ENCODE measurements at regions not wholly inside any gene's neighbourhood (a gene's known extent, or its start where the extent isn't known, plus 50 kb on each side); places are given as distances from the start of the nearest gene placed in this dataset.
"Not testable (repeated sequence)": the region's sequence is repeated elsewhere in the genome, so short reads cannot be mapped to it uniquely, and the experiment has no call there.

GRCh38 chr14:97031530-97031929 lies 234.3 kb downstream of the VRK1 start:
- DNase-seq (ENCODE audit: low spot score): no peak

DNA sequence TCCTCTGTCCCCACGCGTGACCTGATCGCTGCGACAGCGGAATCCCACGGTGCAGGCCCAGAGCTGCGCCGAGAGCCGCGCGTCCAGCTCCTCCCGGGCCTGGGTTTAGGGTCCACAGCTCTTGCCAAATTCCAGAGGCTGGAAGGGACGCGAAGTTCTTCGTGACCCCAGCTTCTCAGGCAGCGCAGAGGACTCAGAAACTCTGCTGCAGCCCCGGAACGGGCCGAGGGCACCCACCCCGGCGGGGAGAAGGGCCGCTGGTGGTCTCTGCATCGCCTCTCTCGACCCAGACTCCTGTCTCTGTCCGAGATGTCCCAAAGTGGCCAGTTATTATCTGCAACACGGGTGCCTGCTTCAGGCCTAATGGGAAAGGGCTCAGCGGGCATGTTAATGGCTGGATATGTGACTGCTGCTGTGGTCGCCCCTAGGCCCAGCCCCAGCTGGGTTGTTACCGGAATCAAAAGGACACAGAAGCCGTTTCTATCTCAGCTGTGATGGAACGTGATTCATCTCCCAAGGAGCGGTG lies 236.4 kb downstream of the VRK1 start:
- DNase-seq (ENCODE audit: low spot score): no peak

DNA sequence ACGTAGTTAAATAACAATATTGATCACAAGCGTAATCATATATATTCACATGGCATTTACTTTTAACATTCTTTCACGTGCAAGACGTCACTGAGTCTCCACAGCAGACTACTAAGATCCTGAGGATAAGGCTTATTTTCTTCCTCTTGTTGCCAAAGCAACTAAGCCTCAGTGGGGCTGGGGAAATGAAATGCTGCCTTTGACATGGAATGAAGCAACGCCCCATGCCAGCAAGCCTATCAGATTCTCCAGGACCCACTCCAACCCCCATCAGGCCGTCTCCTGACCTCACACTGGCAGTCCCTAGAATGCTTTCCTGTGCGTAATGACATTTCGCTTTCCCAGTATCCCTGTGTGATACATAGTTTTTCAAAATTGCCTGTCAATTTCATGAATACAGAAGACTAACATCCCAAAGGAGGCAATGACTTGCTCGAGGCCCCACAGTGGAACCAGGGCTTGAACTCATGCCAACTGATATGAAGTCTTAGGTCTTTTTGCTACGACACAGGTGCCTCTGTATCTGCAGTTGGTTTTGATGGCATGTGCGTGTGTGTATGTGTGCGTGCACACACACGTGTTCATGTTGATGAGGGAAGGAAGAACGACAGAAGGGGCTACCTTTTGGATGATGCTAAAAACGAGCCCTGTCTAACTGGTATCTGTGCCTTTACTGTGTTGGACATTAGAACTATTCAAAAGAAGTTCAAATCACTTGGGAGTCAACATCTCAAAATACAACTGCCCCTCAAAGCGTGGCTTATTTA lies 239.1 kb downstream of the VRK1 start:
- DNase-seq (ENCODE audit: low spot score): no peak

DNA sequence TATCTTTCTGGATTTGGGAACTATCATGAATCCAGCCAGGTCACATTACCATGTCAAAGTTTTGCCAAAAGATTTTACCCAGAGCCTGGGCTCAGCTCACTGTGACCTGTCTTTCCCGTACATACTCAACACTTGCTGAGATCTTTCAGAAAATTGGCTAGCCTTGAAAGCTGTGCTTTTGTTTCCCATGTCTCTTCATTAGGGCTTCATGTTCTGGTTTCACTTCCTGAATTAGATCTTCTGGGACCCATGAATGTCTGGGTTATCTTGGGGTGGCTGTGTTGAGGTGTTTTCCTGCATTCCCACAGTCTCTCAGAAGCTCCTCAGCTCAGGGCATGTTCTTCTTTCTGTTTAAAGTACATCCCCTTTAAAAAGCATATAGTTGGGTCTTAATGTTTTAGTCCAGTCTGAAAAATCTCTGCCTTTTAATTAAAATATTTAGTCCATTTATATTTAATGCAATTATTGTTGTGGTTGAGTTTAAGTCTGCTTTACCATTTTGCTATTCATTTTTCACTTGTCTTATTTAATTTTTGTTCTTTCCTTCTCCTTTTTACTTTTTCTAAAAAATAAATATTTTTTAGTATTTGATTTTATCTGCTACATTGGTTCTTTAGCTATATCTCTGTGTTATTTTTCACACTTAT lies 242.7 kb downstream of the VRK1 start:
- no peak for DNase-seq (ENCODE audit: low spot score)

DNA sequence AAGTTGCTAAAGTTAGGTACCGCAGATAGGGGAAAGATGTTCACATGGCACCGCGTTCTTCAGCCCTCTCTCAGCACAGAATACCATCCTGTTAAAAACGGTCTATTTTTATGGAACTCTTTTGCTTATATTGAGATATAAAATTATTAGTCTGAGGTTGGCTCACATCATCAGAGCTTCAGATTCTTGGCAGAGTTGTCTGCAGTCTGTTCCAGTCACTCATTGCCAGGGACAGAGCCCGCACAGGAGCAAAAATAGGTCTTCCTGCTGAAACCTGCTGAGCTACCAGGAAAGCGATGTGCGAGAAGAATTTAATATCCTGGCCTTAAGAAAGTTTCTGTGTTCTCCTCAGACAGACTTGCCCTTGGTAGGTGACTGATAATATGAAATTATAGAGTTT lies 249.8 kb downstream of the VRK1 start:
- DNase-seq (ENCODE audit: low spot score): no peak

GRCh38 chr14:97052001-97052400 lies 254.8 kb downstream of the VRK1 start:
- no peak for DNase-seq (ENCODE audit: low spot score)

DNA sequence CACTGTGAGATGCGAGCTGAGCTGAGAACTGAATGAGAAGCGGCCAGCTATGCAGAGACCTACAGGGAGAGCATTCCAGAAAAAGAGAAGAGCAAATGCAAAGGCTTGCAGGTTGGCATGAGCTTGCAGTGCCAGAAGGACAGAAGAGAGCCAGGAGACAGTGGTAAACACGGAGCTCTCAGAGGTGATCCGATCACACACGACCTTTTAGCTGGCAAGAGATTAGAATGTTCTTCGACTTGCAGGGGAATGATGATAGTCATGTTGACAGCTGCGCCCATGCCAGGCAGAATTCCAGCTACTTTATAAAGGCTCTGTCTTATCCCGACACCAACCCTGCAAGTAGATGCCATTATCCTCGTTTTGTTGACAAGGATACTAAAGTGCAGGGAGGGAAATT lies 256.8 kb downstream of the VRK1 start:
- no peak for DNase-seq (ENCODE audit: low spot score)

DNA sequence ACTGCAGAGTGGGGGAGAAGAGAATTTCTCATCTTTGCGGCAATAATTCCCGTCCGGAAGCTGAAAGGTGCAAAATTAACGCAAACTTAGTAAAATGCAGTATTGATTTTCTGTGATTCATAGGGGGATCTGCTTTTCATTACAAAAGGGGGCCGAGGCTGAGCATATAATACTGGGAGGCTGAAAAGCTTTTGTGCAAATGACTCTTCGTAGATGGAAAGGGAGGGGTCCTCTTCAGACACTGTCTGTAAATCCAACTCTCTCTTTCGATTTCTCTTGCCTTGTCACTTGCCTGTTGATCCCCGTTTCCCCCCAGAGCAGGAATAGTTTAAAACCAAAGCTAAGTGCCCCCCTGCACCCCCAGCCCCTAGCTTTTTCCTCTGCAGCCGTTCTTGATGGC lies 258.2 kb downstream of the VRK1 start:
- DNase-seq (ENCODE audit: low spot score): no peak

DNA sequence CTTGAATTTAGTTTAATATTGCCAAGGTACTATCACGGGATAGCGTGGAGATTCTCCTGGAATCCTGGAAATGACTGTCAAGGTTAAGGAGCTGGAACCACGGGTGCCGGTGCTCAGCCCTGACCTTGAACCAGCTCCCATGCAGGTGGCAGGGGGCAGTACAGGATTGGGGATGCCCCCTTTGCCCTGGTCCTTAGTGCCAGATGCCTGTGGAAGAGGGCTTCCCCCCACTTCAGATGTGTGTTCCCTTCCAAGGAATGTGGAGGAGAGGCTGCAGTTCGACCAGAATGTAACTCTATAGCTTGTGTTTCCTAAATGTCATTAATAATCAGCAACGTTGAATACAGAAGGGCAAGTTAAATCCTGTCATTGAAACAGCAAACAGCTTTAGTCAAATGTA lies 258.9 kb downstream of the VRK1 start:
- no peak for DNase-seq (ENCODE audit: low spot score)

DNA sequence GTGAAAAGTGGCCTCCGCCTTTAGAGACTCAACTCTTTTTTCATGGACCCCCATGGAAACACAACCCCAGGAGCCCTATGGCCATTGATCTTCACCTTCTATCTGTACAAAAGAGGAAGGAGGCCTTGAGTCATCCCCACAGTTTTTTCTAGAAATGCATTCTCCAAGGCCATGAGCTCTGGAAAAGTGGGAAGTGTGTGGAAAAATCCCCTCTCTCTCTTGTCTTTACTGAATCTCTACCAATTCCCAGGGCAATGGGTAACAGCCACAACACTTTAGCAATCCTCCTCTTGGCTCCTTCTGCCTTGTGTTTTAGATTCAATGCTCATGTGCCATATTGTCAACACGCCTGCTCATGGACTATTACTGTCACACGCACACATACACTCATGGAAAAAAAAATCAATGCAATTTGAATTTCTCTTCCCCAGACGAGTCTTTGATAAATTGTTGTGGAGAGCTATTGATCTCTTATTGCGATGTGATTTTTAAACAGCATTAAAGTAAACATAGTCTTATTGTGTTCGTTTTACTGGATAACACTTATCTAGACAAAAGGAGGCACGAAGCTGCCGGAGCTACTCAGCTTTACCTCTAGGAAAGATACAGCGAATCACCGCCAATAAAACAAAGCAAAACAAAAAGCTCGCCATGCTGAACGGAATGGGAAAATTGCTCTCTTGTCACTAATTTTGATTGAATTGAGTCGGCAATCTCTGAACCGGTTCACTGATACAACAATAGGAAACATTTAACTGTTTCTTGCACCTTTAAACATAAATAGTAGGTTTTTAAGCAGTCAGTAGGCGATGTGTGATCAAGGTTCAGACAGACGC lies 260.3 kb downstream of the VRK1 start:
- no peak for DNase-seq (ENCODE audit: low spot score)

DNA sequence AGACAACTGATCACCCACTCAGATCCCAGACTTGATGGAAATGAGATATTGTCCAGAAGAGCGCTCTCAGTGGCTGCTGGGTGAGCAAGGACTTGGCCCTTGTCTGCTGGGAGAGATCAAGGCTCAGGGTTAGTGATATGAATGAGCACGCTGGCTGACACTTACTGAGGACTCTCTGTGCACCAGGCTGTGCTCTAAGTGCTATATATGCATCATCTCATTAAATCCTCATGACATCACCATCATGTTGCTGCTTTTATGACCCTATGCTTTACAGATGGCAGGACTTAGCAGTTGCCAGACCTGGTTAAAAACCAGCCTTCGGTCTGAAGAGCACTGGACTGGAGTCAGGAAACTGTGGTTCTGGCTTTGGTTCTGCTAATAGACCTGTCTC lies 260.9 kb downstream of the VRK1 start:
- no peak for DNase-seq (ENCODE audit: low spot score)

- DNase-seq (ENCODE audit: low spot score): no peak
Observed at GRCh38 chr14:97058589-97058988, 261.4 kb downstream of the VRK1 start.

DNA sequence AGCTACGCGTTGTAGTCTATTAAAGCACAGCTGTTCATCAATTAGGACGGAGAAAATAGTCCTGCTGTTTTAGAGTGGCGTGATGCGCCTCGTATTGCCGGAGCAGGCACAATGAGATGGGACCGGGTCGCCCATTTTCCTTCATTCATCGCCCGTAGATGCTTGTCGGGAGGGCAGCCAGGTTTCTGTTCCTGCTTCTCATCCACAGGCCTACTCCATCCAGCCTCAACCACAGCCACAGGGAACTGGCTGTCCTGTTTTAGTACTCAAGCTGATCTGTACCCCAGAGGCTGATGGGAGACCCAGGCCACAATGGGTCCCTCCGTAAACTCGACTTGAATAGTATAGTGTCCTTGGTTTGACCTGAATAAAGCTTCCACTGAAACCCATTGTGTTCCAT lies 264.0 kb downstream of the VRK1 start:
- no peak for DNase-seq (ENCODE audit: low spot score)

DNA sequence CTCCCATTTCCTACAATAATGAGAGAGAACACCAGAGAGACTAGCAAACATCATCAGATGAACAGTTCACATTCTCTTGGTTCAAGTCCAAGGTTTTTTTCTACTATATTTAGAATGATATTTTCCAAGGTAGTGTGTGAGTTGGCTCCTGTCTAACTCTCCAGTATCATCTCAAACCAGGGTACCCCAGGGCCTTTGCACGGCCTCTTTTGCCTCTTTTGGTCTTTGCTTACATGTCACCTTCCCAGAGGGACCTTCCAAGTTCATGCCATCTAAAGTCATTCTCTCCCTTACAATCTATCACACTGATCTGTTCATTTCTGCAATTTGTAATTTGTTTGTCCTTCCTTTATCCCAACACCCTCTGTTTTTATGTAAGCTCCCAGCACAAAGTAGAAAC lies 264.5 kb downstream of the VRK1 start:
- DNase-seq (ENCODE audit: low spot score): no peak

- no peak for DNase-seq (ENCODE audit: low spot score)
Observed at GRCh38 chr14:97065305-97066067, 268.3 kb downstream of the VRK1 start.

- DNase-seq (ENCODE audit: low spot score): no peak
Observed at GRCh38 chr14:97066068-97066899, 269.1 kb downstream of the VRK1 start.

GRCh38 chr14:97068293-97068692 lies 271.1 kb downstream of the VRK1 start:
- not testable (repeated sequence) for DNase-seq (ENCODE audit: low spot score)

DNA sequence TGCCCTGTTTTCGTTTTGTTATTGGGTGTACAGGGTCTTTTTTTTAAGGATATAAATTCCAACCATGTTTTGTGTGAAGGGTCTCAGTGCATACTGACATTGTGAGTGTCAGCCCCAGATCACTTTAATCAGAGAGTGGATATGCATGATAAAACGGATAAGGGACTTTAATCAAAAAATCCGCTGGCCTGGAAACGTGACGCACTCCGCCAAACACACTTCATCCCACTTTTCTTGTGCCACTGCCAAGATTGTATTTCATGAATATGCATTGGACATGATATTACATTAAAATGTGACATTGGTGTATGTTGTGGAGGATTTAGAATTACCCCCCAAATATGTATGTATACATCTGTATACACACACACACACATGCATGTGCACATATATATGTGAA lies 273.1 kb downstream of the VRK1 start:
- DNase-seq (ENCODE audit: low spot score): no peak

DNA sequence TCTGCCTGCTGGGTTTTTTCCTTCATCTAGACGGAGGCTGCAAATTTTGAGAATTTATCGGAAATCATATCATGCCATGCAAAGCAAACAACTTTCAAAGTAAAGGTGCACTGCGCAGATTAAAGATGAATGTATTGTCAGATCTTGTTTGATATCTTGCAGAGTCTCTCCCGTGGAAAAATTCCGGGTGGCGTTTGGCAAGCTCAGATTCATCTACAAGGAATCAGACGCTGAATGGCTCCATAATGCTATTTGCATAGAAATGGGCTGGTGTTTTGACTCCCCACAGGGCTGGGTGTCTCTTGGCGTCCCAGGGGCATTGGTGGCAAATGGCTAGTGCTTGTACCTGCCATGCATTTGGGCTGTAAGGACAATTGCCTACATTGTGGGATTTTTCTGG lies 274.0 kb downstream of the VRK1 start:
- no peak for DNase-seq (ENCODE audit: low spot score)

DNA sequence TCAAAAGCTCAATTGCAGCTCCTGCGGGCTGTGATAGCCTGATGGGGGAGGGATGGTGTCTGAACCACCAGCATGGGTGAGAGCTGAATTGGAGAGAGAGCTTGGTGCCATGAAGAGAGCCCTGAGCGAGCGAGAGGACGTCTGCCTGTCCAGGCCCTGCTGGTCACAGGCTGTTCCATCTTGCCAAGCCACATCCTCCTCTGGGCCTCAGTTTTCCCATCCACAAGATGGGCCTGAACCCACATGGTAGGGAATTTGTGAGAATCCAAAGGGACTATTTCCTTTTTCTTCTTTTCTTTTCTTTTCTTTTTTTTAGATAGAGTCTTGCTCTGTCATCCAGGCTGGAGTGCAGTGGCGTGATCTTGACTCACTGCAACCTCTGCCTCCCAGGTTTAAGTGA lies 276.4 kb downstream of the VRK1 start:
- no peak for DNase-seq (ENCODE audit: low spot score)

DNA sequence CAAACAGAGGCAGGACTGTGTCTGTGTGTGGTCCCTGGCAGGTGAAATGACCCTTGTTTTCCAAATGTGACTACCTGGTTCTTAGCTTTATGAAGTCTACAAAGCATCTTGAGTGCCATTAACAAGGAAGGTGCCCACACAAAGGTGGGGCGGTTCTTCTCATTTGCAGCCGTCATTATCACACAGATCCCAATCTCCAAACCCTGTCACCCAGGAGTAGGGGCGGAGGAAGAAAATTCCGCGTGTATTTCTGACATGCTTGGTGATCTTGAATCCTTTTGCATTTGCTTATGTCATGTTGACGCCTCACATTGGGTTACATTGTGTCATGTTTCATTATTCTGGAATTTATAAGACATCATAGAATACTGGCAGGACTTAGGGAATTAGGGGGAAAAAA lies 277.3 kb downstream of the VRK1 start:
- DNase-seq (ENCODE audit: low spot score): no peak

All from HuH-7 (cell line).